ENCODE measurements at regions not wholly inside any gene's neighbourhood (a gene's known extent, or its start where the extent isn't known, plus 50 kb on each side); places are given as distances from the start of the nearest gene placed in this dataset.

DNA sequence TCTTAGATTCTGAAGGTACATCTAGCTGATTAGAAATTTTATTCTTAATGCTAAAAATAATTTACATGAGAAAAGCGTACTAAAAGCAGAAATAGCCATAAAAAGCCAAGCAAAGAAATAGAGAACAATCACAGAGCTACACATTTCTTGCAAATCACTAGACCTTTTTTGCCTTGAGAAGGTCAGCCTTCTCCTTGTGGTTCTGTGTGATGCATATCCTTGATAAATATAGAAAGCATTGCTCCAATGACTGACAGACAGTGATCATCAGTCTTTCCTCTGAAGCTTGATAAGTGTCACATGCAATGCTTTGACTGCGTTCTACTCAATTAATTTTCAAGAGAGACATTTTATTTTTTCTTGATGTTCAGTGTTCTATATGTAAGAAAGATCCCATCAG is 226.9 kb downstream of the CEMIP2 start:
- Histone ChIP-seq H3K14ac (ENCODE audit: insufficient read length) (no peak overlapping the region), H3K56ac (replicated peaks; ENCODE audit: insufficient read length, low read depth, low read length) (no peak overlapping the region), H3K23ac (ENCODE audit: insufficient read length) (no peak overlapping the region), H2BK15ac (ENCODE audit: low read length) (no peak overlapping the region), H3K23me2 (ENCODE audit: low read depth, low read length) (no peaks in the 10 kb centered on the region), H3K4me2 (ENCODE audit: insufficient read depth in 1 of 2, low read depth in 2 of 2, low read length in 2 of 2) (no peak overlapping the region), H4K8ac (ENCODE audit: extremely low read depth, insufficient read depth, low read length) (no peak overlapping the region), H2BK20ac (ENCODE audit: low read length) (no peak overlapping the region), H3K18ac (ENCODE audit: extremely low read depth, low read length) (no peak overlapping the region), H4K91ac (replicated peaks; ENCODE audit: insufficient read length, low read length) (no peak overlapping the region), H2AFZ (ENCODE audit: low read length) (no peak overlapping the region), H3K27ac (ENCODE audit: low read depth, low read length) (no peak overlapping the region), H3K9me3 (ENCODE audit: insufficient read depth in 2 of 2, low read depth in 1 of 2, low read length in 1 of 2) (no peaks in the 10 kb centered on the region), H2BK120ac (replicated peaks; ENCODE audit: low read depth, low read length) (no peak overlapping the region), H3K79me2 (ENCODE audit: control insufficient read depth in 1 of 2, insufficient read depth in 2 of 2, low read length in 2 of 2) (no peaks in the 10 kb centered on the region), H4K5ac (ENCODE audit: insufficient read length, low read depth, low read length) (no peak overlapping the region), H2BK5ac (ENCODE audit: low read depth, low read length) (no peak overlapping the region), H3K27me3 (replicated peaks in 1 of 4; ENCODE audit: control insufficient read depth in 3 of 4, extremely low read depth in 1 of 4, insufficient read depth in 3 of 4, low read length in 3 of 4) (no peaks in the 10 kb centered on the region), H3K9ac (replicated peaks in 1 of 4; ENCODE audit: extremely low read depth in 1 of 4, low read depth in 3 of 4, low read length in 3 of 4) (no peak overlapping the region), H2AK5ac (ENCODE audit: low read depth, low read length) (no peak overlapping the region), H3K4me1 (replicated peaks in 1 of 4; ENCODE audit: control insufficient read depth in 3 of 4, insufficient read depth in 4 of 4, low read length in 3 of 4) (no peaks in the 10 kb centered on the region), H3K79me1 (ENCODE audit: low read depth, low read length) (no peaks in the 10 kb centered on the region), H2BK12ac (ENCODE audit: low read depth, low read length) (no peak overlapping the region), H3K36me3 (ENCODE audit: control insufficient read depth in 2 of 4, insufficient read depth in 4 of 4, low read length in 3 of 4) (no peaks in the 10 kb centered on the region), H3K4ac (replicated peaks; ENCODE audit: insufficient read length, low read depth, low read length) (no peak overlapping the region), H4K20me1 (replicated peaks in 1 of 2; ENCODE audit: control insufficient read depth in 1 of 2, insufficient read depth in 2 of 2, low read length in 2 of 2) (no peaks in the 10 kb centered on the region), H3K4me3 (ENCODE audit: extremely low read depth in 1 of 4, insufficient read depth in 2 of 4, low read depth in 3 of 4, low read length in 4 of 4) (no peak overlapping the region)
- ChIA-PET CTCF (ENCODE audit: partially characterized antibody) (interaction anchor here (1.1 to 1.5 kb wide), 2 partner anchors 10 to 11 kb away, joined by 3 read pairs; no protein-coding TSS in a partner anchor), POLR2A (ENCODE audit: partially characterized antibody) (no interaction called here)
- DNase-seq (ENCODE audit: low read depth in 1 of 2, low spot score in 2 of 2) (no peak), FAIRE-seq (no peak)
- TF ChIP-seq POLR2AphosphoS5 (IDR thresholded peaks at IDR 0.05; ENCODE audit: low read depth, low read length) (no peak), ATF3 (IDR thresholded peaks at IDR 0.05; ENCODE audit: insufficient read depth, low read depth, low read length) (no peak), JUND (IDR thresholded peaks at IDR 0.05; ENCODE audit: low read length) (no peak), POU5F1 (IDR thresholded peaks at IDR 0.05; ENCODE audit: low read depth, low read length) (no peak), PHF8 (conservative IDR thresholded peaks at IDR 0.05; ENCODE audit: low read depth, low read length) (no peak), RNF2 (IDR thresholded peaks at IDR 0.05; ENCODE audit: borderline replicate concordance, low read depth, low read length, missing control alignments, poor library complexity, severe bottlenecking) (no peak), CHD2 (IDR thresholded peaks at IDR 0.05; ENCODE audit: low read length) (no peak)
- TF ChIP-seq, protein P1, sequence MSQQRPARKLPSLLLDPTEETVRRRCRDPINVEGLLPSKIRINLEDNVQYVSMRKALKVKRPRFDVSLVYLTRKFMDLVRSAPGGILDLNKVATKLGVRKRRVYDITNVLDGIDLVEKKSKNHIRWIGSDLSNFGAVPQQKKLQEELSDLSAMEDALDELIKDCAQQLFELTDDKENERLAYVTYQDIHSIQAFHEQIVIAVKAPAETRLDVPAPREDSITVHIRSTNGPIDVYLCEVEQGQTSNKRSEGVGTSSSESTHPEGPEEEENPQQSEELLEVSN (IDR thresholded peaks at IDR 0.05) = no peak
- 88% methylated on average over 2 of the region's 2 CpGs; no CpG with 5 or more reads in 1 of the 2 experiments for WGBS, 2 experiments (ENCODE audit: extremely low coverage in 1 of 2, insufficient coverage in 1 of 2, insufficient read length in 1 of 2, insufficient replicate concordance in 2 of 2, low coverage in 1 of 2, low lambda C conversion rate in 2 of 2, missing lambda C conversion rate in 1 of 2)
